H1 (cell line): ENCODE measurements at regions not wholly inside any gene's neighbourhood (a gene's known extent, or its start where the extent isn't known, plus 50 kb on each side); places are given as distances from the start of the nearest gene placed in this dataset.

Experiments
- CTCF ChIA-PET: fragments of 300-600 bp; sonication (Branson Sonifier 250); formaldehyde crosslinking; loops from one replicate; lab custom pipeline; 2021; ENCODE audit not compliant: partially characterized antibody; lab: Charles Lee
- POLR2A ChIA-PET: fragments of 300-600 bp; sonication (Branson Sonifier 250); formaldehyde crosslinking; loops from one replicate; lab custom pipeline; 2021; ENCODE audit warnings: inconsistent platforms; ENCODE audit not compliant: partially characterized antibody; lab: Charles Lee
- DNase-seq, 2 experiments: peaks; one replicate each; pipeline versions ENCODE4 v3.0.0 to v3.0.0-alpha.2; 2010 to 2022; ENCODE audit warnings: low spot score in 2 of 2, low read depth in 1 of 2, mixed read lengths in 1 of 2
- FAIRE-seq: peaks from 2 replicates; lab custom pipeline; 2011; peaks lifted over from hg19 to GRCh38; lab: Jason Lieb, UNC
- H2AFZ ChIP-seq: 2 replicates; pipeline ENCODE4 v1.8.1; 2012; ENCODE audit warnings: low read length, inconsistent platforms
- H2AK5ac ChIP-seq: 2 replicates; pipeline ENCODE4 v1.6.1; 2013; ENCODE audit warnings: low read depth, low read length
- H2BK120ac ChIP-seq: replicated peaks from 2 replicates; pipeline ENCODE3; 2013; ENCODE audit warnings: low read depth, low read length, inconsistent platforms
- H2BK12ac ChIP-seq: 2 replicates; pipeline ENCODE4 v1.6.1; 2013; ENCODE audit warnings: low read depth, low read length
- H2BK15ac ChIP-seq: 2 replicates; pipeline ENCODE4 v1.6.1; 2013; ENCODE audit warnings: low read length
- H2BK20ac ChIP-seq: 2 replicates; pipeline ENCODE4 v1.6.1; 2013; ENCODE audit warnings: low read length
- H2BK5ac ChIP-seq: 2 replicates; pipeline ENCODE4 v1.6.1; 2013; ENCODE audit warnings: low read depth, low read length
- H3K14ac ChIP-seq: 2 replicates; pipeline ENCODE4 v1.6.1; 2013; ENCODE audit warnings: inconsistent platforms; ENCODE audit not compliant: insufficient read length
- H3K18ac ChIP-seq: 2 replicates; pipeline ENCODE4 v1.6.1; 2013; ENCODE audit warnings: low read length; ENCODE audit errors: extremely low read depth
- H3K23ac ChIP-seq: 2 replicates; pipeline ENCODE4 v1.6.1; 2013; ENCODE audit warnings: inconsistent platforms; ENCODE audit not compliant: insufficient read length
- H3K23me2 ChIP-seq: 2 replicates; pipeline ENCODE4 v1.6.1; 2013; ENCODE audit warnings: low read depth, low read length
- H3K27ac ChIP-seq: 2 replicates; pipeline ENCODE4 v1.6.1; 2011; ENCODE audit warnings: low read depth, low read length, inconsistent platforms
- H3K27me3 ChIP-seq, 4 experiments: replicated peaks in 1 of 4; 1 replicate in 1 of 4; 2 replicates in 3 of 4; pipeline versions ENCODE4 v1.6.1 to v1.8.1; 2011 to 2013; ENCODE audit warnings: low read length in 3 of 4, mild to moderate bottlenecking in 3 of 4, inconsistent platforms in 2 of 4, mixed read lengths in 2 of 4, moderate library complexity in 1 of 4; ENCODE audit not compliant: control insufficient read depth in 3 of 4, insufficient read depth in 3 of 4; ENCODE audit errors: extremely low read depth in 1 of 4
- H3K36me3 ChIP-seq, 4 experiments: 2 replicates each; pipeline versions ENCODE4 v1.6.1 to v1.8.1; 2011 to 2013; ENCODE audit warnings: mild to moderate bottlenecking in 4 of 4, low read length in 3 of 4, moderate library complexity in 2 of 4, control low read depth in 1 of 4, inconsistent platforms in 1 of 4; ENCODE audit not compliant: insufficient read depth in 4 of 4, control insufficient read depth in 2 of 4
- H3K4ac ChIP-seq: replicated peaks from 2 replicates; pipeline ENCODE3; 2013; ENCODE audit warnings: low read length, low read depth, mixed read lengths, inconsistent platforms; ENCODE audit not compliant: insufficient read length
- H3K4me1 ChIP-seq, 4 experiments: replicated peaks in 1 of 4; 1 replicate in 1 of 4; 2 replicates in 3 of 4; pipeline versions ENCODE4 v1.6.1 to v1.8.1; 2011 to 2013; ENCODE audit warnings: low read length in 3 of 4, inconsistent platforms in 2 of 4, mixed read lengths in 1 of 4; ENCODE audit not compliant: insufficient read depth in 4 of 4, control insufficient read depth in 3 of 4
- H3K4me2 ChIP-seq, 2 experiments: 2 replicates each; pipeline versions ENCODE4 v1.6.1 to v1.8.1; 2011 to 2013; ENCODE audit warnings: low read depth in 2 of 2, low read length in 2 of 2, control low read depth in 1 of 2, inconsistent platforms in 1 of 2, mild to moderate bottlenecking in 1 of 2; ENCODE audit not compliant: insufficient read depth in 1 of 2
- H3K4me3 ChIP-seq, 4 experiments: fragments of 200-600, 300-600 bp in 1 of 4; sonication (generic), shearing (Covaris generic), sonication (Bioruptor Twin) in 1 of 4; 2 replicates each; pipeline versions ENCODE4 v1.5.1 to v1.8.1; 2011 to 2016; ENCODE audit warnings: low read length in 4 of 4, low read depth in 3 of 4, control low read depth in 2 of 4, inconsistent platforms in 2 of 4, mild to moderate bottlenecking in 2 of 4, mixed read lengths in 1 of 4, moderate library complexity in 1 of 4; ENCODE audit not compliant: insufficient read depth in 2 of 4; ENCODE audit errors: extremely low read depth in 1 of 4
- H3K56ac ChIP-seq: replicated peaks from 2 replicates; pipeline ENCODE3; 2013; ENCODE audit warnings: low read depth, mild to moderate bottlenecking, mixed read lengths, low read length, inconsistent platforms; ENCODE audit not compliant: insufficient read length
- H3K79me1 ChIP-seq: 2 replicates; pipeline ENCODE4 v1.6.1; 2013; ENCODE audit warnings: low read depth, low read length, control low read depth
- H3K79me2 ChIP-seq, 2 experiments: 2 replicates each; pipeline versions ENCODE4 v1.6.1 to v1.8.1; 2012 to 2013; ENCODE audit warnings: low read length in 2 of 2, mild to moderate bottlenecking in 2 of 2, inconsistent platforms in 1 of 2; ENCODE audit not compliant: insufficient read depth in 2 of 2, control insufficient read depth in 1 of 2
- H3K9ac ChIP-seq, 4 experiments: replicated peaks in 1 of 4; 1 replicate in 1 of 4; 2 replicates in 3 of 4; pipeline versions ENCODE4 v1.6.1 to v1.8.1; 2011 to 2013; ENCODE audit warnings: low read depth in 3 of 4, low read length in 3 of 4, control low read depth in 2 of 4, mild to moderate bottlenecking in 2 of 4, moderate library complexity in 2 of 4, inconsistent platforms in 1 of 4; ENCODE audit errors: extremely low read depth in 1 of 4
- H3K9me3 ChIP-seq, 2 experiments: 2 replicates each; pipeline versions ENCODE4 v1.6.1 to v1.8.1; 2012 to 2013; ENCODE audit warnings: mild to moderate bottlenecking in 2 of 2, moderate library complexity in 2 of 2, control low read depth in 1 of 2, inconsistent platforms in 1 of 2, low read depth in 1 of 2, low read length in 1 of 2, mixed read lengths in 1 of 2; ENCODE audit not compliant: insufficient read depth in 2 of 2
- H4K20me1 ChIP-seq, 2 experiments: replicated peaks in 1 of 2; 2 replicates each; pipeline versions ENCODE3 to v1.8.1; 2011 to 2013; ENCODE audit warnings: inconsistent platforms in 2 of 2, low read length in 2 of 2, mild to moderate bottlenecking in 1 of 2; ENCODE audit not compliant: insufficient read depth in 2 of 2, control insufficient read depth in 1 of 2
- H4K5ac ChIP-seq: 2 replicates; pipeline ENCODE4 v1.6.1; 2013; ENCODE audit warnings: low read length, low read depth, mixed read lengths, inconsistent platforms; ENCODE audit not compliant: insufficient read length
- H4K8ac ChIP-seq: 2 replicates; pipeline ENCODE4 v1.8.0; 2013; ENCODE audit warnings: mild to moderate bottlenecking, moderate library complexity, low read length, inconsistent platforms; ENCODE audit not compliant: insufficient read depth; ENCODE audit errors: extremely low read depth
- H4K91ac ChIP-seq: replicated peaks from 2 replicates; pipeline ENCODE3; 2013; ENCODE audit warnings: low read length, mixed read lengths, inconsistent platforms; ENCODE audit not compliant: insufficient read length
- BRCA1 ChIP-seq: IDR thresholded peaks from 2 replicates; pipeline ENCODE4 v1.6.1; 2012; ENCODE audit warnings: low read depth, low read length, improper control_type of control experiment
- CREB1 ChIP-seq: IDR thresholded peaks from 2 replicates; pipeline ENCODE4 v1.6.1; 2012; ENCODE audit warnings: inconsistent platforms
- CTCF ChIP-seq, 3 experiments: IDR thresholded peaks; 1 replicate in 2 of 3; 2 replicates in 1 of 3; pipeline versions ENCODE4 v1.5.1 to v1.6.1; 2011; ENCODE audit warnings: low read length in 3 of 3, mild to moderate bottlenecking in 3 of 3, inconsistent platforms in 2 of 3, low read depth in 1 of 3, moderate library complexity in 1 of 3; ENCODE audit not compliant: insufficient read depth in 1 of 3; ENCODE audit errors: control extremely low read depth in 1 of 3
- EGR1 ChIP-seq: IDR thresholded peaks from 2 replicates; pipeline ENCODE4 v1.6.1; 2011; ENCODE audit warnings: low read depth, low read length, borderline replicate concordance
- JUN ChIP-seq: IDR thresholded peaks from 2 replicates; pipeline ENCODE4 v1.6.1; 2011; ENCODE audit warnings: low read depth, mild to moderate bottlenecking, improper control_type of control experiment, low read length
- MAX ChIP-seq: IDR thresholded peaks from 2 replicates; pipeline ENCODE4 v1.6.1; 2012; ENCODE audit warnings: inconsistent platforms
- POLR2A ChIP-seq, 2 experiments: IDR thresholded peaks; 1 replicate in 1 of 2; 2 replicates in 1 of 2; pipeline ENCODE4 v1.6.1; 2011; ENCODE audit warnings: low read depth in 2 of 2, low read length in 2 of 2, mild to moderate bottlenecking in 2 of 2; ENCODE audit errors: control extremely low read depth in 1 of 2
- SIRT6 ChIP-seq: IDR thresholded peaks from one replicate; pipeline ENCODE4 v1.7.1; 2012; ENCODE audit warnings: low read length, inconsistent platforms
- SIX5 ChIP-seq: IDR thresholded peaks from 2 replicates; pipeline ENCODE4 v1.6.1; 2011; ENCODE audit warnings: mild to moderate bottlenecking, low read depth, low read length
- TBP ChIP-seq: IDR thresholded peaks from 2 replicates; pipeline ENCODE4 v1.6.1; 2011; ENCODE audit warnings: low read depth, low read length, improper control_type of control experiment
- ZNF274 ChIP-seq: IDR thresholded peaks from 2 replicates; pipeline ENCODE4 v1.7.0; 2012; ENCODE audit warnings: low read length, borderline replicate concordance; ENCODE audit errors: extremely low read depth
- WGBS, 2 experiments: shearing (Covaris generic) in 1 of 2; methylation state at CpG; one replicate each; pipeline versions ENCODE4 v1.1.6 to v1.1.7; 2013 to 2015; ENCODE audit warnings: low lambda C conversion rate in 2 of 2, mixed read lengths in 2 of 2, inconsistent platforms in 1 of 2, low coverage in 1 of 2, missing lambda C conversion rate in 1 of 2; ENCODE audit not compliant: insufficient replicate concordance in 2 of 2, insufficient coverage in 1 of 2, insufficient read length in 1 of 2; ENCODE audit errors: extremely low coverage in 1 of 2, missing lambda C conversion rate in 1 of 2; 5-methylcytosine and 5-hydroxymethylcytosine counted together
- TF ChIP-seq, protein P1 (sequence below): IDR thresholded peaks from 2 replicates; pipeline ENCODE4 v1.6.1; 2012; ENCODE audit warnings: low read length, inconsistent platforms

DNA sequence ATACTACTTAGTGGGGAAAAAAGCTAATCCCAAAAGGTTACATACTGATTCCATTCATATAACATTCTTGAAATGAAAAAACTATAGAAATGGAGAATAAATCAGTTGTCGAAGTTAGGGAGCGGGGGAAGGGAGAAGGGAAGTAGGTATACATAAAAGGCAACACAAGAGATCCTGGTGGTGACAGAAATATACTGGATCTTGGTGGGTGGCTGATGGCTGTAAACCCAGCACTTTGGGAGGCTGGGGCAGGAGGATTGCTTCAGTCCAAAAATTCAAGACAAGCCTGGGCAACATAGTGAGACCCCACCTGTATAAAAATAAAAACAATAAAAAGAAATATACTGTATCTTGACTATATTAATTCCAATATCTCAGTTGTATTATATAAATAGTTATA, 105.7 kb upstream of the LGSN start:
- H3K9ac ChIP-seq = no peak overlapping the region
- no peaks in the 10 kb centered on the region for H3K4me1 ChIP-seq
- no peaks in the 10 kb centered on the region for H3K36me3 ChIP-seq
- FAIRE-seq = no peak
- no peak overlapping the region for H2BK15ac ChIP-seq
- no peak overlapping the region for H3K56ac ChIP-seq
- no peak overlapping the region for H2BK20ac ChIP-seq
- no peak overlapping the region for H4K91ac ChIP-seq
- H2AFZ ChIP-seq = no peak overlapping the region
- ChIA-PET POLR2A (interaction anchor here (0.7 kb wide), 1 partner anchor 140 kb away, joined by 3 read pairs; no protein-coding TSS in a partner anchor), CTCF (no interaction called here)
- H3K23ac ChIP-seq = no peak overlapping the region
- no peak overlapping the region for H3K27ac ChIP-seq
- H2BK5ac ChIP-seq = no peak overlapping the region
- no peaks in the 10 kb centered on the region for H4K20me1 ChIP-seq
- no peak for DNase-seq
- no peak overlapping the region for H3K4me3 ChIP-seq
- no peak overlapping the region for H4K5ac ChIP-seq
- H3K9me3 ChIP-seq = no peaks in the 10 kb centered on the region
- no peaks in the 10 kb centered on the region for H3K79me1 ChIP-seq
- no peak overlapping the region for H3K18ac ChIP-seq
- no peaks in the 10 kb centered on the region for H3K79me2 ChIP-seq
- 95 to 100% methylated on average over 2 of the region's 2 CpGs for WGBS, 2 experiments
- H3K4me2 ChIP-seq = no peak overlapping the region
- H4K8ac ChIP-seq = no peak overlapping the region
- H3K23me2 ChIP-seq = no peaks in the 10 kb centered on the region
- no peak overlapping the region for H2BK12ac ChIP-seq
- no peaks in the 10 kb centered on the region for H3K27me3 ChIP-seq
- no peak overlapping the region for H3K4ac ChIP-seq
- no peak overlapping the region for H2AK5ac ChIP-seq
- H3K14ac ChIP-seq = no peak overlapping the region
- H2BK120ac ChIP-seq = no peak overlapping the region
- TF ChIP-seq BRCA1 = no peak
- no peak for TF ChIP-seq POLR2A (IDR thresholded peaks at IDR 0.05; ENCODE audit: control extremely low read depth in 1 of 2, low read depth in 2 of 2, low read length in 2 of 2)
- TF ChIP-seq, protein P1, sequence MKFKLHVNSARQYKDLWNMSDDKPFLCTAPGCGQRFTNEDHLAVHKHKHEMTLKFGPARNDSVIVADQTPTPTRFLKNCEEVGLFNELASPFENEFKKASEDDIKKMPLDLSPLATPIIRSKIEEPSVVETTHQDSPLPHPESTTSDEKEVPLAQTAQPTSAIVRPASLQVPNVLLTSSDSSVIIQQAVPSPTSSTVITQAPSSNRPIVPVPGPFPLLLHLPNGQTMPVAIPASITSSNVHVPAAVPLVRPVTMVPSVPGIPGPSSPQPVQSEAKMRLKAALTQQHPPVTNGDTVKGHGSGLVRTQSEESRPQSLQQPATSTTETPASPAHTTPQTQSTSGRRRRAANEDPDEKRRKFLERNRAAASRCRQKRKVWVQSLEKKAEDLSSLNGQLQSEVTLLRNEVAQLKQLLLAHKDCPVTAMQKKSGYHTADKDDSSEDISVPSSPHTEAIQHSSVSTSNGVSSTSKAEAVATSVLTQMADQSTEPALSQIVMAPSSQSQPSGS = no peak
- no peak for TF ChIP-seq MAX
- no peak for TF ChIP-seq ZNF274
- TF ChIP-seq CREB1 = no peak
- no peak for TF ChIP-seq TBP
- no peak for TF ChIP-seq EGR1
- TF ChIP-seq SIRT6 = no peak
- no peak for TF ChIP-seq CTCF (IDR thresholded peaks at IDR 0.05; ENCODE audit: control extremely low read depth in 1 of 3, insufficient read depth in 1 of 3, low read depth in 1 of 3, low read length in 3 of 3)
- TF ChIP-seq JUN = no peak
- TF ChIP-seq SIX5 = no peak
